ENCODE measurements at regions not wholly inside any gene's neighbourhood (a gene's known extent, or its start where the extent isn't known, plus 50 kb on each side); places are given as distances from the start of the nearest gene placed in this dataset.

GRCh38 chr9:109886041-109886440 is 106.0 kb downstream of the PALM2AKAP2 start:
- intact Hi-C loops (cut with micrococcal nuclease; ENCODE audit: unreplicated experiment): no loop called here
- WGBS (ENCODE audit: insufficient coverage, insufficient replicate concordance, low lambda C conversion rate, missing lambda C conversion rate): 58% methylated on average over 6 of the region's 6 CpGs
- H3K4me1 ChIP-seq (ENCODE audit: control insufficient read depth, insufficient read depth, low read length): peaks cover 22% of the 10 kb centered on the region
- ChIA-PET RAD21 (ENCODE audit: unreplicated experiment) (interaction anchor here (1.4 kb wide), 1 partner anchor 22 kb away, joined by 6 read pairs; no protein-coding TSS in a partner anchor), SMC1A (ENCODE audit: uncharacterized antibody, unreplicated experiment) (interaction anchor here (0.7 to 1.8 kb wide), 7 partner anchors 10 to 270 kb away, joined by 3 to 4 read pairs (median 3); no protein-coding TSS in a partner anchor), CTCF (interaction anchor here (0.7 to 3.2 kb wide), 13 partner anchors 9 to 478 kb away, joined by 3 to 22 read pairs (median 4); no protein-coding TSS in a partner anchor), POLR2A (no interaction called here)
- H4K20me1 ChIP-seq (ENCODE audit: control insufficient read depth, insufficient read depth): no peaks in the 10 kb centered on the region
- H2AFZ ChIP-seq (ENCODE audit: control insufficient read depth, low read depth, low read length): no peak overlapping the region
- DNase-seq (ENCODE audit: low read depth, low spot score) (no peak), ATAC-seq (no peak), FAIRE-seq (no peak)
- no peaks in the 10 kb centered on the region for H3K9me3 ChIP-seq (replicated peaks; ENCODE audit: control insufficient read depth, insufficient read depth, low read length)
- TF ChIP-seq HSF1 (IDR thresholded peaks at IDR 0.05; ENCODE audit: low read depth, low read length) (no peak), TARDBP (IDR thresholded peaks at IDR 0.05; ENCODE audit: borderline replicate concordance) (no peak), CBFB (IDR thresholded peaks at IDR 0.05; ENCODE audit: low read depth) (no peak), PAX8 (IDR thresholded peaks at IDR 0.05) (no peak), ZNF217 (IDR thresholded peaks at IDR 0.05) (no peak), WRNIP1 (IDR thresholded peaks at IDR 0.05; ENCODE audit: borderline replicate concordance, low read depth, low read length) (no peak), RAD21 (IDR thresholded peaks at IDR 0.05; ENCODE audit: insufficient read depth, low read depth, low read length) (no peak), ZNF592 (IDR thresholded peaks at IDR 0.05) (no peak), JUND (IDR thresholded peaks at IDR 0.05; ENCODE audit: low read depth, low read length) (no peak), BCL11A (IDR thresholded peaks at IDR 0.05; ENCODE audit: low read depth, low read length) (no peak), NRF1 (conservative IDR thresholded peaks at IDR 0.05; ENCODE audit: low read depth, low read length) (no peak), TCF12 (IDR thresholded peaks at IDR 0.05; ENCODE audit: low read depth, low read length) (no peak), BCLAF1 (IDR thresholded peaks at IDR 0.05) (no peak), MLLT1 (IDR thresholded peaks at IDR 0.05) (no peak)
- H3K4me3 ChIP-seq: no peak overlapping the region
- BruUV-seq (replicated peaks): no TSS peak
- no peaks in the 10 kb centered on the region for H3K36me3 ChIP-seq (ENCODE audit: control insufficient read depth in 2 of 2, insufficient read depth in 2 of 2, low read length in 1 of 2)
- H3K27me3 ChIP-seq (replicated peaks in 1 of 2; ENCODE audit: control insufficient read depth in 2 of 2, insufficient read depth in 2 of 2, low read length in 1 of 2): no peaks in the 10 kb centered on the region
- no peak overlapping the region for H3K4me2 ChIP-seq (ENCODE audit: control insufficient read depth, insufficient read depth)
- no peak overlapping the region for H3K9ac ChIP-seq (ENCODE audit: control insufficient read depth, insufficient read depth, low read length)
- in situ Hi-C loops (cut with MboI): loop anchor here (25.0 kb wide), 1 partner anchor 726 kb away; no protein-coding TSS in a partner anchor
- no peak overlapping the region for H3K27ac ChIP-seq (ENCODE audit: control insufficient read depth, insufficient read depth)
- no peaks in the 10 kb centered on the region for H3K79me2 ChIP-seq (ENCODE audit: control insufficient read depth, insufficient read depth, low read length)
